ENCODE measurements at regions not wholly inside any gene's neighbourhood (a gene's known extent, or its start where the extent isn't known, plus 50 kb on each side); places are given as distances from the start of the nearest gene placed in this dataset.
A peak's percentile ranks its signal among the peaks of the same experiment; 100 is the strongest.
"Not testable (repeated sequence)": the region's sequence is repeated elsewhere in the genome, so short reads cannot be mapped to it uniquely, and the experiment has no call there.

DNA sequence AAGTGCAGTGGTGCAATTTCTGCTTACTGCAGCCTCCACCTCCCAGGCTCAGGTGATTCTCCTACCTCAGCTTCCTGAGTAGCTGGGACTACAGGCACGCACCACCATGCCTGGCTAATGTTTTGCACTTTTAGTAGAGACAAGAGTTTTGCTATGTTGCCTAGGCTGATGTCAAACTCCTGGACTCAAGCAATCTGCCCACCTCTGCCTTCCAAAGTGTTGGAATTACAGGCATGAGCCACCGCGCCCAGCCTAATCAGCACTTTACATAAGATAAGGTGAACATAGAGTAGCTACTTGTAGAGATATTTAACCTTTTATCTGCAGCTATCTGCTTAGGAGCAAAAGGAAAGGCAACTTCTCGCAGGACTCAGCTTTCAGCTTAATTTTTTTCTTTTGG is 77.5 kb upstream of the RGPD5 start:
- intact Hi-C loops (cut with DNase I); DNase-seq: not testable (repeated sequence)

DNA sequence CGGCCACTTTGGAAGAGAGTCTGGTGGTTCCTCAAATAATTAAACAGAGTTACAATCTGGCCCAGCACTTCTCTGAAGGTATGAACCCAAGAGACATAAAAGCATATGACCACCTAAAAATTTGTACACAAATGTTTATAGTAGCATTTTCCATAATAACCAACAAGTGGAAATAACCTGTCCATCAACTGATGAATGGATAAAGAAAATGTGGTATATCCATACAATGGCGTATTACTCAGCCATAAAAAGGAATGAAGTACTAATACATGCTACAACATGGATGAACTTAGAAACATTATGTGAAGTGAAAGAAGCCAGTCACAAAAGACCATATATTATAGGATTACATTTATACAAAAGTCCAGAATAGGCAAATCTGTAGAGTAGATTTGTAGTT is 76.0 kb upstream of the RGPD5 start:
- no peak for DNase-seq

DNA sequence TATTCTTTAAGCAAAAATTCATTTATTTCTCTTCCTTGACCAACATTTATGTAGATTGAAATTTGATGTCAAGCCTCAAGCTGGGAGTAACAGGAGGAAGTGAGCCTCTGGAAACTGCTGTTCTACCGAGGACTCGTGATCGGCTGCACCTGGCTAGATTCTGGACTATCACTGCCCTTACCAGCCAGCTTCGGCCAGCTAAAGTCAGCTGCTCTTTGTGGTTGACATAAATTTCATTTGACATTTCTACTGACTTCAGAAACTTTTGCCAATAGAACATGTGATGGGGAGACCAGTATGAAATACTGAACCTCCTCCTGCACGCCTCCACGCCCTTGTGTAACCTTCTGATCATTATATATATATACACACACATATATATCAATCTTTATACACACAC is 74.2 kb upstream of the RGPD5 start:
- no peak for DNase-seq
- intact Hi-C loops (cut with DNase I), result loop anchor here (10.0 kb wide), 1 partner anchor 175 kb away; no protein-coding TSS in a partner anchor

More for the DNA sequence above, 76.0 kb upstream of the RGPD5 start:
- intact Hi-C loops (cut with DNase I), result no loop called here

DNA sequence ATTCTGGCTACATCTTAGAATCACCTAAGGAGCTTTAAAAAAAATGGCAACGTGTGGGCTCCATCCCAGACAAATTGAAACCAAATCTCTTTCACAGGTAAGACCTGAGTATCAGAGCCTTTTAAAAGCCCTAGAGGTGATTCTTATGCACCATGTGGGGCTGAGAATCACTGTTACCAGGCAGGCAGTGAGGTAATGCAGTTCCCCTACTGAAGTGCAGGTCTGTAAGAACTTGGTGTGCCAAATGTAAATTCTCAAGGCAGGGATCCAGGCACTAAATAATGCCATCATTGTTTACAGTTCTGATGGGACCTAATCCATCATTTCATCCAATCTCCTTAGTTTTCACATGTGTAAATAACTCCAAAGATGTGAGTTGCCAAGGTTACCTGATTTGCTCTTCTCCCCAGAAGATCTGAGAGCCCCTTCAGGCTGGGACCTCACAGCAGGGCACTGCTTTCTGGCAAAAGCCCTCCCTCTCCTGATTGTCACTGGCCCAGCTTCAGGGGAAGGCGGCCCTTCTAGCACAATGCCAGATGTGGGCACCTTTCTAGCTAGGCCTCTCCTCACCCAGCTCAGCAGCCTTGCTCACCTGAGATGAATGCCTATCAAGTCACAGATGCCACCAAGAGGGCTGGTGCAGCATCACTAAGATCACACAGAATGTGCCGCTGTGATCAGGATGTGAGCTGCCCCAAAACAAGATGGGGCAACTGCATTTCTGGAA is 73.6 kb upstream of the RGPD5 start:
- intact Hi-C loops (cut with DNase I), result loop anchor here (10.0 kb wide), 1 partner anchor 176 kb away; no protein-coding TSS in a partner anchor
- no peak for DNase-seq

DNA sequence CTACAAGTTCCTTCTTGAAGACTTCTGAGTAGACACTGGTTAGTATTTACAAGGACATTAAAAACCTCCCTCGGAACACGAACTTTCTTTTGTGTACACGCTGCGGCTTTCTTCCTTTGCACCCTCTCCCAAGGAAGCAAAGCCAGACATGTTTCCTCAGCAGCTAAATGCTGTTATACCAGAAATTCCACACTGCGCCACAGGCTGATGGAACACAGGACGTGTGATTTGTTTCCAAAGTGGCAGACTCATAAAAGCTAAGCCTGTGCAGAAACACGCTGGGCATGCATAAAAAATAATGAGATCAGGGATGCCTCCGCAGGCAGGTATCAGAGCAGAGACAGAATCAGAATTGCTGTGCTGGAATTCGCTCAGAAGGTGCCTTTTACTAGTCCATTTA is 73.0 kb upstream of the RGPD5 start:
- no peak for DNase-seq
- intact Hi-C loops (cut with DNase I), result loop anchor here (10.0 kb wide), 1 partner anchor 176 kb away; no protein-coding TSS in a partner anchor

DNA sequence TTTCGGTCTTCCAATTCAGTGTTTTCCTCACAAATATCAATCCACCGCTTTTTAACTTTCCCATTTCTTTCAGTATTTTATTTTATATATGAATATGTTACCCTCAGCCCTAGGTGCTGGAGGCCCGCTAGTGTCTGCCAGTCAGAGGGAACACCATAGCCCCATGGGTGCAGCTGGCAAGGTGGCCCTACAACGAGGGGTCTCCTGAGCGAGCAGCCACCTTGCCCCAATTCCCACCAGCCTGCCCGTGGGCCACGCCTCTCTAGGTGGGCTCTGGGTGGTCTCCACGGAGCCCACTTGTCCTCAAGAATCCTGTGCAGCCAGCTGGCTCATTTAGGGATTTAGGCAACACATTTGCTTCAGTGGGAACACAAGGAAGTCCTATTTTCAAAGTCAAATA is 72.5 kb upstream of the RGPD5 start:
- no peak for DNase-seq
- intact Hi-C loops (cut with DNase I), result loop anchor here (10.0 kb wide), 1 partner anchor 177 kb away; no protein-coding TSS in a partner anchor

DNA sequence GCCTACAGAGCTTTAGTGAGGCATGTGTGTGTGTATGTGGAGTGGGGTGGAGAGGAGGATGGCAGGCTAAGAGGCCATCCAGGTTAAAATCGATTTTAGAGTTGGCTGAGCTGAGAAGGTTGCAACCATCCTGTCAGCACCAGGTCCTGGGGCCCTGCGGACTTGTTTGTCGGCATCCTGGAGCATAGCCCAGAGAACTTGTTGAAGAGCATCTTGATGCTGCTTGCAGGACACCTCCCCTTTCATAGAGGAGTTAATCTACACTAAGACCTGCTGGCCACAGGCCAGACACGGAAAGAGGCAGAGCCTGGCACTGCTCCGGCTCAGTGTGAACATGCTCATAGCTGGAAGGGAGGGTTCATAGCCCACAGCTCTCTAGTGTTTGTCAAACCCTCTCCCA is 72.1 kb upstream of the RGPD5 start:
- DNase-seq, result no peak
- intact Hi-C loops (cut with DNase I), result loop anchor here (10.0 kb wide), 1 partner anchor 177 kb away; no protein-coding TSS in a partner anchor

DNA sequence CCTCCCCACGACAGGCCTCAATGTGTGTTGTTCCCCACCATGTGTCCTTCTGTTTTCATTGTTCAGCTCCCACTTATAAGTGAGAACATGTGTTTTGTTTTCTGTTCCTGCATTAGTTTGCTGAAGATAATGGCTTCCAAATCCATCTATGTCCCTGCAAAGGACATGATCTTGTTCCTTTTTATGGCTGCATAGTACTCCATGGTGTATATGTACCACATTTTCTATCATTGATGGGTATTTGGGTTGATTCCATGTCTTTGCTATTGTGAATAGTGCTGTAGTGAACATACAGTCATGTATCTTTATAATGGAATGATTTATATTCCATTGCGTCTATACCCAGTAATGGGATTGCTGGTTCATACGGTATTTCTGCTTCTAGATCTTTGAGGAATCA is 71.5 kb upstream of the RGPD5 start:
- DNase-seq, result not testable (repeated sequence)
- intact Hi-C loops (cut with DNase I), result loop anchor here (10.0 kb wide), 1 partner anchor 178 kb away; no protein-coding TSS in a partner anchor

DNA sequence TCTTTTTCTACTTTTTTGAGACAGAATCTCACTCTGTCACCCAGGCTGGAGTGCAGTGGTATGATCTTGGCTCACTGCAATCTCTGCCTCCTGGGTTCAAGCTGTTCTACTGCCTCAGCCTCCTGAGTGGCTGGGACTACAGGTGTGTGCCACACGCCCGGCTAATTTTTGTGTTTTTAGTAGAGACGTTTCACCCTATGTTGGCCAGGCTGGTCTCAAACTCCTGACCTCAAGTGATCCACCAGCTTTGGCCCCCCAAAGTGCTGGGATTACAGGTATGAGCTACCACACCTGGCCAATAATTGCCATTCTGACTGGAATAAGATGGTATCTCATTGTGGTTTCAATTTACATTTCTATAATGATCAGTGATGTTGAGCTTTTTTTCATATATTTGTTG is 71.0 kb upstream of the RGPD5 start:
- intact Hi-C loops (cut with DNase I), result loop anchor here (10.0 kb wide), 1 partner anchor 178 kb away; no protein-coding TSS in a partner anchor
- DNase-seq, result not testable (repeated sequence)

DNA sequence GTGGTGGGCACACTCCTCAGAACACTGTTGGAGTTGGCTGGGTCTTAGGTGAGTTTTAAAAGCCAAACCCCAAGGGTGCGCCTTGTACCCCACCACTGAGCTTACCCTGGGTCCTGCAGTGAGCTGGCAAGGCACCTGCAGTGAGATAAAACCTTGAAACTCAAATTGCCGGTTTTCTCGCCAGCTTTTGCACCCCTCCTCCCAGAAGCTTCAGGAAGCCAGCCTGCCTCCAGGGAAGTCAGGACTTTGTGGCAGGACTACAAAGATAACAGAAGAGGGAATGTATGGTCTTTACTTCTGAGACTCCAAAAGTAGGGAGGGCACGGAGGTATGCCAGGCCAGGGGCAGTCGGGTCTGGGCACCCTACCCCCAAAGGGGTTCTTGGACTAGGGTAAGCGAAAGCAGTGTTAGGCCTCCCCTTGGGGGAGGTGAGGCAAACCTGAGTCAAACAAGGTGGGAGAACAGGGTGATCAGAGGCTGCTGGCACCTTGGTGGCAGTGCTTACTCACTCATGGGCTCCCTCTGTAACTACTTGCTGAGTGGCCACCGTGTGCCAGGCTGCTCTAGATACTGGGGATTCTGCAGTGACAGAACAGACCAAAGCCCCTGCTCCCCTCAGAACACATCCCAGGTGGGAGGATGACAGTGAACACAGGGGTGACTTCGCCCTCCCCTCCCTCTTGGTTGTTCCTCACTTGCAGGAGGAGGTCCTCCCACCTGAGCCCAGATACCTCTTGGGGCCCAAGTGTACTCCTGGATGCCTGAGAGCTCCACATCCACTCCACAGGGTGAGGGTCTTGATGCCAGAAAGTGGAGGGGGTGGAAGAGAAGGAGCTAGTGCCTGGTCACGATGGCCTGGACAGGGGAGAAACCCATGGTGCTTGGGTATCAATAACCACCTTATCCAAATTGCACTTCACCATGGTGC is 69.3 kb upstream of the RGPD5 start:
- intact Hi-C loops (cut with DNase I), result loop anchor here (10.0 kb wide), 1 partner anchor 180 kb away; no protein-coding TSS in a partner anchor
- peak in 1 of 10 donors; percentile 13 for DNase-seq

DNA sequence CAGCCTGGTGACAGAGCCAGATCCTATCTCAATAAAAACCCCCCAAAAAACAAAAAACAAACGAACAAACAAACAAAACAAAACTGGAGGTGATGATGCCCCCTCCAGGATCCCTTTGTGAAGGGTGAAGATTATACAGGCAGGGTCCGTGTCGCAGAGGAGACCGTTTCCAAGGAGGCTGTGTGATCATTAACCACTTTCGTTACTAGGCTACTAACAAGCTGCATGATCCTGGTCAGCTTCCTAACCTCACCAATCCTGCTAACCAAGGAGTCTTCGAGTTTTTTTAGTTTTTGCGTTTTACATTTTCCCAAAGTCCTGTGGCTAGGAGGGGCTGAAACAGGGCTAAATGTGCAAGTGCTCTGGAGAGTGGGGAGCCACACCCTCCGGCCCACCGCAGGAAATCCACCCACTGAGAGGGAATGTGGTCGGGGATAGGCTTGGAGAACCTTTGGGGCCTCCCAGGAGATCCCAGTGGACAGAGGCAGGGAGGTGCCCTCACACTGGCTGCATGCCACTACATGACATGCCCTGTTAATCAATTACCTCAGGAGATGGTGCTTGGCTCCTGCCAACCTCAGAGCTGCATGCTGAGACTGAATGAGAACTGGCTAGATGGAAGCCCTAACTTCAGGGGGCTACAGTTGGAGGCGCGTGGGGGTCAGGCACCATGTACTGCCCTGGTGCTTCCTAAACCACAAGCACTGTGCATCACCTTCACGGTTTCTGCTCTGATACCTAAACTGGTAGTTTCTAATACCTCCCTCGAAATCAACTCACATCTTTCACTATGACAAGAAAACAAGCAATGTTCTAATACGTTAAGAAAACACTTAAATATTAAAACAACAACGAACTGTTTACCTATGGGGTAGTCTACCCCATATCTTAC is 67.5 kb upstream of the RGPD5 start:
- DNase-seq, result peak in 1 of 10 donors; percentile 37
- intact Hi-C loops (cut with DNase I), result loop anchor here (10.0 kb wide), 1 partner anchor 182 kb away; no protein-coding TSS in a partner anchor

DNA sequence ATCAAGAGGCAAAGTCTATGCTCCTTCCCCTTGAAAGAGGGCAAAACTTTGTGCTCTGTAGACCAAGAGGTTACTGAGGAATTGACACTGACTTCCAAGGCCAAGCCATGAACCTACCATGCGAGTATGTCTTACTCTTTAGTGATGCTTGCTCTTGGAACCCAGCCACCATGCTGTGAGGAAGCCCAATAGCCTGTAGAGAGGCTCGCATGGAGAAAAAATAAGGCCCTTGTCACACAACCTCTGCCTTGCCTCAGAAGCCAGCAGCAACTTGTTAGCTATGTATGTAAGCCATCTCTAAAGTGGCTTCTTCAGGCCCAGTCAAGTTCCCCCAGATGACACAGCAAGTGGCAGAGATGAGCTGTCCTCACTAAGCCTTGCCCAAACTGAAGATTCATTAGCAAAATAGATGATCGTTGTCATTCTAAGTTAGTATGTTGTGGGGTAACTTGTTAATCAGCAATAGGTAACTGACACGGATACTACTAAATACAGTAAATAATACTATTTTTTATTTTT is 66.1 kb upstream of the RGPD5 start:
- intact Hi-C loops (cut with DNase I), result loop anchor here (10.0 kb wide), 1 partner anchor 183 kb away; no protein-coding TSS in a partner anchor
- no peak for DNase-seq

DNA sequence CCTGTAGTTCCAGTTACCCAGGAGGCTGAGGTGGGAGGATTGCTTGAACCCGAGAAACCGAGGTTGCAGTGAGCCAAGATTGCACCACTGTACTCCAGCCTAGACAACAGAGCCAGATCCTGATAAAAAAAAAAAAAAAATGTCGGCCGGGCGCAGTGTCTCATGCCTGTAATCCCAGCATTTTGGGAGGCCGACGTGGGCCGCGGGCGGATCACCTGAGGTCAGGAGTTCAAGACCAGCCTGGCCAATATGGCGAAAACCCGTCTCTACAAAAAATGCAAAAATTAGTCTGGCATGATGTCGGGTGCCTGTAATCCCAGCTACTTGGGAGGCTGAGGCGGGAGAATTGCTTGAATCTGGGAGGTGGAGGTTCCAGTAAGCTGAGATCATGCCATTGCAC is 60.4 kb upstream of the RGPD5 start:
- intact Hi-C loops (cut with DNase I), result not testable (repeated sequence)

DNA sequence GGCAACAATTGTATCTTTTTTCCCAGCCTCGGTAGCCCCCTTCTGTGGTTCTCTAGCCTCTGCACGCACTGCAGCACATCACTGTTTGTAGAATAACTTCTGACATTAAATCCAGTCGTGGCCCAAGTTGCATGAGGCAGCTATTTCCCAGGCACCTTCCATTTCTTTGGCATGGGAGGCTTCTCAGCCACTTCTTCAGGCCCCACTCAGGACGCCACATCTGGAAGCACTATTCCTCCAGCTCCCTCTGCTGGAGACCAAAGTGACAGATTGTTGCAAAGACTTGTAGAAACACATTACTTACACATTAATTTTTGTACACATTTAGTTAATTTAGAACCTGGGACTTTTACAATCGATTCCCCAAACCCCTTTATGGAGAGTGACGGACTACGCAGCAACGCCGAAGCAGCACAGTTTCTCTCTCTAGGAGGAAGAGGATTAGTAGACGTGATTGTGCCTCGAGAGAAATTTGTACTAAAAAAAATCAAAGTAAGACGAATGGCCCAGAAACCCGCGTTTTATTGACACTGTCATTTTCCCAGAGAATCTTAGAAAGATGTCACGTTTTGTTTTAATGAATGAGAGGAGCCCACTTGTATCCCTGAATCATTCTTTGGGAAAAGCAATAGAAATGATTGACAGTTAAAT is 57.8 kb upstream of the RGPD5 start:
- intact Hi-C loops (cut with DNase I), result no loop called here
- DNase-seq, result peak in 7 of 10 donors; percentile 20 to 89 (median 63)

More for the DNA sequence above, 60.4 kb upstream of the RGPD5 start:
- peak in 1 of 10 donors; percentile 16 for DNase-seq
